RWPE2 (cell line): ENCODE measurements at regions not wholly inside any gene's neighbourhood (a gene's known extent, or its start where the extent isn't known, plus 50 kb on each side); places are given as distances from the start of the nearest gene placed in this dataset.

Source experiments
- ATAC-seq: fragments of 200-7000 bp; cut with Tn5 transposase; 3 replicates; pipeline ENCODE4 v1.9.1; 2021; ENCODE audit warnings: low read depth
- DNase-seq: peaks from one replicate; pipeline ENCODE4 v3.0.0-alpha.2; 2020; ENCODE audit warnings: low spot score
- H3K27ac ChIP-seq: fragments of 450-650 bp; 2 replicates; pipeline ENCODE4 v1.5.1; 2017; ENCODE audit warnings: mild to moderate bottlenecking; ENCODE audit not compliant: poor library complexity, severe bottlenecking
- H3K27me3 ChIP-seq: fragments of 250-450 bp; sonication (Bioruptor Pico); 2 replicates; pipeline ENCODE4 v1.5.1; 2021; ENCODE audit warnings: mild to moderate bottlenecking, moderate library complexity; ENCODE audit not compliant: insufficient read depth, poor library complexity, severe bottlenecking
- H3K36me3 ChIP-seq: fragments of 250-450 bp; sonication (Bioruptor Pico); 2 replicates; pipeline ENCODE4 v1.5.1; 2020; ENCODE audit warnings: low read depth, mild to moderate bottlenecking, moderate library complexity
- H3K4me1 ChIP-seq: fragments of 250-450 bp; sonication (Bioruptor Pico); 2 replicates; pipeline ENCODE4 v1.5.1; 2021; ENCODE audit warnings: mild to moderate bottlenecking, moderate library complexity; ENCODE audit not compliant: insufficient read depth, poor library complexity, severe bottlenecking
- H3K4me3 ChIP-seq: fragments of 250-450 bp; sonication (Bioruptor Pico); 2 replicates; pipeline ENCODE4 v1.5.1; 2021; ENCODE audit warnings: mild to moderate bottlenecking, moderate library complexity; ENCODE audit not compliant: severe bottlenecking
- H3K9me3 ChIP-seq: fragments of 250-450 bp; sonication (Bioruptor Pico); 2 replicates; pipeline ENCODE4 v1.5.1; 2021; ENCODE audit warnings: mild to moderate bottlenecking, moderate library complexity; ENCODE audit not compliant: severe bottlenecking
- CTCF ChIP-seq: fragments of 450-650 bp; IDR thresholded peaks from one replicate; pipeline ENCODE4 v1.5.1; 2017; ENCODE audit warnings: mild to moderate bottlenecking, moderate library complexity; ENCODE audit not compliant: poor library complexity, severe bottlenecking

GRCh38 chr4:126995235-126995634 lies 637.5 kb upstream of the INTU start:
- H3K36me3 ChIP-seq = no peaks in the 10 kb centered on the region
- ATAC-seq (no peak), DNase-seq (no peak)
- H3K27ac ChIP-seq = no peak overlapping the region
- H3K4me3 ChIP-seq = no peak overlapping the region
- no peak for TF ChIP-seq CTCF
- H3K9me3 ChIP-seq = no peaks in the 10 kb centered on the region
- H3K27me3 ChIP-seq = no peaks in the 10 kb centered on the region
- H3K4me1 ChIP-seq = no peaks in the 10 kb centered on the region

GRCh38 chr4:127000110-127000509 lies 632.6 kb upstream of the INTU start:
- no peaks in the 10 kb centered on the region for H3K9me3 ChIP-seq
- no peak for TF ChIP-seq CTCF
- no peaks in the 10 kb centered on the region for H3K4me1 ChIP-seq
- ATAC-seq (no peak), DNase-seq (no peak)
- H3K27ac ChIP-seq = no peak overlapping the region
- H3K36me3 ChIP-seq = no peaks in the 10 kb centered on the region
- peaks cover 3% of the 10 kb centered on the region for H3K27me3 ChIP-seq
- H3K4me3 ChIP-seq = no peak overlapping the region

DNA sequence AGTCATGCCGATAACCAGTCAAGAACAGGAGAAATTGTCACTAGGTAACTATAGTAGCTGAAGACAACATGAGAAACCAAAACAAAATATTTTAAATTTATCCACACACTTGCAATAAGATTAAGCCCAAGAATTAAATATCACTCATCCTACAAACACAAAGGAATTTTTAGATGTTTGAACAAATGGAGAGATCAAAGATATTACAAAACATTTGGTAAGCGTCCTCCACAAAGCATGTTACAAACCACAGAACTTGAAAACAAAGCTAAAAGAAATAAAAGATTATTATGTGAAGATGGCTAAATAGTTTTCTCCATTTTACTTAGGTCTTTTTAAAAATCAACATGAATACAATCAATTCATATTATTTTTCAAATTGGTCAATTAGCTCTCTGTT lies 631.9 kb upstream of the INTU start:
- no peak for TF ChIP-seq CTCF
- Histone ChIP-seq H3K27ac (no peak overlapping the region), H3K36me3 (no peaks in the 10 kb centered on the region), H3K9me3 (no peaks in the 10 kb centered on the region), H3K27me3 (peaks cover 3% of the 10 kb centered on the region), H3K4me1 (no peaks in the 10 kb centered on the region), H3K4me3 (no peak overlapping the region)
- DNase-seq (no peak), ATAC-seq (no peak)

GRCh38 chr4:127001933-127002332 lies 630.8 kb upstream of the INTU start:
- Histone ChIP-seq H3K4me3 (no peak overlapping the region), H3K27ac (no peak overlapping the region), H3K9me3 (no peaks in the 10 kb centered on the region), H3K36me3 (no peaks in the 10 kb centered on the region), H3K4me1 (no peaks in the 10 kb centered on the region), H3K27me3 (peaks cover 3% of the 10 kb centered on the region)
- no peak for ATAC-seq
- TF ChIP-seq CTCF = no peak
- no peak for DNase-seq

DNA sequence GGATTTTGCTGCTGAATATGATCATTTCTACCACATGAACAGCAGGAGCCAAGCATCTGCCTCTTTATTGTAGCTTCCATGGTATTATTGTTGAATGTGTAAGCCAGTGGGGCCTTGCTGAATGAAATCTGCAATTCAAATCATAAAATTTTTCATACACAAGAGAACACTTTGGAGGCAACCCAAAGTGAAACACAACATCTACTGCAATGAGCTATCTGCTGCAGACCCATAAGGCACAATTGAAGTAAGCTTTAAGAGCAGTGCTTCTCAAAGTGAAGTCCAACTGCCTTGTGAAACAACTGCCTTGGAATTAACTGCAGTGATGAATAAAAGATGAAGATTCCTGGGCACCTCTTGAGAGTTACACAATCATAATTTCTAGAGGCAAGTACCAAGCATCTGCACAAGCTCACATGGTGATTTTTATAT lies 626.3 kb upstream of the INTU start:
- H3K9me3 ChIP-seq = no peaks in the 10 kb centered on the region
- no peak for DNase-seq
- H3K27ac ChIP-seq = no peak overlapping the region
- H3K4me1 ChIP-seq = no peaks in the 10 kb centered on the region
- H3K27me3 ChIP-seq = no peaks in the 10 kb centered on the region
- no peak for ATAC-seq
- no peak for TF ChIP-seq CTCF
- H3K4me3 ChIP-seq = no peak overlapping the region
- no peaks in the 10 kb centered on the region for H3K36me3 ChIP-seq
